GM23248 (cell line): ENCODE measurements at regions not wholly inside any gene's neighbourhood (a gene's known extent, or its start where the extent isn't known, plus 50 kb on each side); places are given as distances from the start of the nearest gene placed in this dataset.

Experiments used
- DNase-seq: peaks from one replicate; pipeline ENCODE4 v3.0.0-alpha.2; 2015
- H2AFZ ChIP-seq: fragments of 200-600 bp; sonication (generic); 2 replicates; pipeline ENCODE4 v1.6.1; 2016; ENCODE audit warnings: antibody characterized with exemption
- H3F3A ChIP-seq: fragments of 200-600 bp; sonication (generic); 2 replicates; pipeline ENCODE4 v1.6.1; 2016; ENCODE audit warnings: mild to moderate bottlenecking, antibody characterized with exemption, mixed run types; ENCODE audit not compliant: insufficient read depth
- H3K27ac ChIP-seq: fragments of 200-600 bp; sonication (generic); 2 replicates; pipeline ENCODE4 v1.5.1; 2016; ENCODE audit warnings: mild to moderate bottlenecking
- H3K27me3 ChIP-seq: fragments of 200-600 bp; sonication (generic); replicated peaks from 2 replicates; pipeline ENCODE4 v1.6.1; 2016; ENCODE audit warnings: mild to moderate bottlenecking; ENCODE audit not compliant: insufficient read depth
- H3K36me3 ChIP-seq: fragments of 200-600 bp; sonication (generic); 2 replicates; pipeline ENCODE4 v1.6.1; 2016; ENCODE audit warnings: low read depth, mild to moderate bottlenecking
- H3K4me1 ChIP-seq: fragments of 200-600 bp; sonication (generic); 2 replicates; pipeline ENCODE4 v1.6.1; 2016; ENCODE audit warnings: mild to moderate bottlenecking; ENCODE audit not compliant: insufficient read depth
- H3K4me2 ChIP-seq: fragments of 200-600 bp; sonication (generic); one replicate; pipeline ENCODE4 v1.6.1; 2016; ENCODE audit warnings: mild to moderate bottlenecking; ENCODE audit not compliant: unreplicated experiment
- H3K4me3 ChIP-seq: fragments of 200-600 bp; sonication (generic); 2 replicates; pipeline ENCODE4 v1.5.1; 2016; ENCODE audit warnings: mild to moderate bottlenecking
- H3K79me2 ChIP-seq: fragments of 200-600 bp; sonication (generic); 2 replicates; pipeline ENCODE4 v1.6.1; 2016; ENCODE audit warnings: mild to moderate bottlenecking; ENCODE audit not compliant: insufficient read depth
- H3K9ac ChIP-seq: fragments of 200-600 bp; sonication (generic); 2 replicates; pipeline ENCODE4 v1.6.1; 2016; ENCODE audit warnings: mild to moderate bottlenecking
- H3K9me2 ChIP-seq: fragments of 200-600 bp; sonication (generic); 2 replicates; pipeline ENCODE4 v1.6.1; 2016; ENCODE audit warnings: mixed run types, mild to moderate bottlenecking, moderate library complexity; ENCODE audit not compliant: insufficient read depth
- H3K9me3 ChIP-seq: fragments of 200-600 bp; sonication (generic); one replicate; pipeline ENCODE4 v1.6.1; 2017; ENCODE audit warnings: low read depth
- H4K20me1 ChIP-seq: fragments of 200-600 bp; sonication (generic); 2 replicates; pipeline ENCODE4 v1.6.0; 2016; ENCODE audit not compliant: insufficient read depth
- EZH2 ChIP-seq: fragments of 200-600 bp; sonication (generic); IDR thresholded peaks from 2 replicates; pipeline ENCODE4 v1.6.1; 2018; ENCODE audit warnings: antibody characterized with exemption, mild to moderate bottlenecking; ENCODE audit not compliant: insufficient read depth, poor library complexity, severe bottlenecking
- EZH2phosphoT487 ChIP-seq: fragments of 200-600 bp; sonication (generic); IDR thresholded peaks from 2 replicates; pipeline ENCODE4 v1.6.1; 2018; ENCODE audit warnings: antibody characterized with exemption, moderate library complexity, mild to moderate bottlenecking, low read depth; ENCODE audit not compliant: insufficient read depth
- WGBS, 2 experiments: methylation state at CpG; one replicate each; pipeline ENCODE4 v1.1.6; 2015 to 2017; ENCODE audit warnings: low lambda C conversion rate in 2 of 2, low coverage in 1 of 2; ENCODE audit errors: missing lambda C conversion rate in 2 of 2; 5-methylcytosine and 5-hydroxymethylcytosine counted together
- in situ Hi-C: fragments of 300-500 bp; cut with MboI; formaldehyde crosslinking; loops from 2 replicates; pipeline ENCODE4 v1.15.0; 2020

GRCh38 chr4:132085105-132085504, 1064.0 kb upstream of the PCDH10 start:
- Histone ChIP-seq H3K4me2 (no peak overlapping the region), H3K27me3 (no peaks in the 10 kb centered on the region), H3F3A (no peaks in the 10 kb centered on the region), H3K9me3 (no peaks in the 10 kb centered on the region), H3K9me2 (no peaks in the 10 kb centered on the region), H3K9ac (no peak overlapping the region), H2AFZ (no peak overlapping the region), H3K4me3 (no peak overlapping the region), H3K27ac (no peak overlapping the region), H4K20me1 (no peaks in the 10 kb centered on the region), H3K4me1 (no peaks in the 10 kb centered on the region), H3K79me2 (no peaks in the 10 kb centered on the region), H3K36me3 (no peaks in the 10 kb centered on the region)
- TF ChIP-seq EZH2phosphoT487: no peak
- TF ChIP-seq EZH2: no peak
- no peak for DNase-seq
- in situ Hi-C loops: no loop called here
- 24 to 26% methylated on average over 4 of the region's 4 CpGs for WGBS, 2 experiments

DNA sequence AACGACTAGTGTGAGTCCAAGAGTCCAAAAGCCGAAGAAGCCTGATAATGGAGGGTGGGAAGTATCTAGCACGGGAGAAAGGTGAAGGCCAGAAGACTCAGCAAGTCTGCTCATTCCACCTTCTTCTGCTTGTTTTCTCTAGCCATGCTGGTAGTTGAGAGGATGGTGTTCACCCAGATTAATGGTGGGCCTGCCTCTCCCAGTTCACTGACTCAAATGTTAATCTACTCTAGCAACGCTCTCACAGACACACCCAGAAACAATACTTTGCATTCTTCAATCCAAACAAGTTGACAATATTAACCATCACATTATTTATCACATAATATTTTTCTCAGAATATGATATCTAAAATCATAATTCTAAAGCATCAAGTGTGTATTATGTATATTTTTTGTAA, 1055.1 kb upstream of the PCDH10 start:
- Histone ChIP-seq H3K4me3 (no peak overlapping the region), H3K9me3 (no peaks in the 10 kb centered on the region), H4K20me1 (no peaks in the 10 kb centered on the region), H3K27ac (no peak overlapping the region), H3F3A (no peaks in the 10 kb centered on the region), H2AFZ (no peak overlapping the region), H3K79me2 (no peaks in the 10 kb centered on the region), H3K4me2 (no peak overlapping the region), H3K27me3 (no peaks in the 10 kb centered on the region), H3K9me2 (no peaks in the 10 kb centered on the region), H3K36me3 (no peaks in the 10 kb centered on the region), H3K9ac (no peak overlapping the region), H3K4me1 (no peaks in the 10 kb centered on the region)
- no peak for DNase-seq
- in situ Hi-C loops: no loop called here
- TF ChIP-seq EZH2phosphoT487 (no peak), EZH2 (no peak)
- WGBS, 2 experiments: 16 to 22% methylated on average over 4 of the region's 4 CpGs

DNA sequence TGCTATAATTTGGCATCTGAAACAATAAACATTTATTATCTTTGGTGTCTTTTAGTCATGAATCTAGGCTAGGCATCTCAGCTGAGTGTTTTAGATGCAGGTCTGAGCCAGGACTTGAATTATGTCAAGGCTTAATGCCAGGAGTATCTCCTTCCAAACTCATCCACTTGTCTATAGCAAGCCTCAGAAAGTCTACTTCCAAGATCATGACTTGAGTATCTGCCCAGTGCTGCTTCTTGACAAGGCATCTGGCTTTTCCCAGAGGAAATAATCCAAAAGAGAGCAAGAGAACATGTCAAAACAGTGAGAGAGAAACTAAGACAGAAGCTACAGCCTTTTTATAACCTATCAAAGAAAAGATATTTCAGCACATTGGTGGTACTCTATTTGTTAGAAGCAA, 1052.1 kb upstream of the PCDH10 start:
- no peaks in the 10 kb centered on the region for H3K9me2 ChIP-seq
- no peak overlapping the region for H3K4me3 ChIP-seq
- TF ChIP-seq EZH2: no peak
- no peak for TF ChIP-seq EZH2phosphoT487
- H3K4me2 ChIP-seq: no peak overlapping the region
- H3K36me3 ChIP-seq: no peaks in the 10 kb centered on the region
- H3K79me2 ChIP-seq: no peaks in the 10 kb centered on the region
- H3K4me1 ChIP-seq: no peaks in the 10 kb centered on the region
- no peaks in the 10 kb centered on the region for H3K9me3 ChIP-seq
- H3K9ac ChIP-seq: no peak overlapping the region
- no peak overlapping the region for H2AFZ ChIP-seq
- H4K20me1 ChIP-seq: no peaks in the 10 kb centered on the region
- DNase-seq: no peak
- in situ Hi-C loops: no loop called here
- H3F3A ChIP-seq: no peaks in the 10 kb centered on the region
- H3K27me3 ChIP-seq: no peaks in the 10 kb centered on the region
- H3K27ac ChIP-seq: no peak overlapping the region

DNA sequence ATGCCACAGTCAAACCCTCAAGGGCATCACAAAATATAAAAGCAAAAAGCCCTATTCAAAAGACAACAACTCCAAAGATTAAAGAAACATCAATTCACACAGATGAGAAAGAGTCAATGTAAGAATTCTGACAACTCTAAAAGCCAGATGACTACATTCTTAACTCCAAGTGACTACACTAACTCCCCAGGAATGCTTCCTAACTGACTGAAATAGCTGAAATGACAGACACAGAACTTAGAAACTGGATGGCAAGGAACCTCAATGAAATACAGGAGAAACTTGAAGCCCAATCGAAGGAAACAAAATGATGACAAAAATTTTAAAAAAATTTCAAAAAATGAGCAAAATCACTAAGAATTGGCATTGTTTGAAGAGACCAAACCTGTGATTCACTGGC, 1047.6 kb upstream of the PCDH10 start:
- Histone ChIP-seq H3K36me3 (no peaks in the 10 kb centered on the region), H3K4me2 (no peak overlapping the region), H3K9me2 (no peaks in the 10 kb centered on the region), H3K27ac (no peak overlapping the region), H4K20me1 (no peaks in the 10 kb centered on the region), H3K4me3 (no peak overlapping the region), H3K9ac (no peak overlapping the region), H3K4me1 (no peaks in the 10 kb centered on the region), H3K79me2 (no peaks in the 10 kb centered on the region), H3K9me3 (no peaks in the 10 kb centered on the region), H2AFZ (no peak overlapping the region), H3K27me3 (no peaks in the 10 kb centered on the region), H3F3A (no peaks in the 10 kb centered on the region)
- no peak for DNase-seq
- no peak for TF ChIP-seq EZH2
- no peak for TF ChIP-seq EZH2phosphoT487
- 10 to 19% methylated on average over 1 of the region's 1 CpG for WGBS, 2 experiments
- in situ Hi-C loops: no loop called here

DNA sequence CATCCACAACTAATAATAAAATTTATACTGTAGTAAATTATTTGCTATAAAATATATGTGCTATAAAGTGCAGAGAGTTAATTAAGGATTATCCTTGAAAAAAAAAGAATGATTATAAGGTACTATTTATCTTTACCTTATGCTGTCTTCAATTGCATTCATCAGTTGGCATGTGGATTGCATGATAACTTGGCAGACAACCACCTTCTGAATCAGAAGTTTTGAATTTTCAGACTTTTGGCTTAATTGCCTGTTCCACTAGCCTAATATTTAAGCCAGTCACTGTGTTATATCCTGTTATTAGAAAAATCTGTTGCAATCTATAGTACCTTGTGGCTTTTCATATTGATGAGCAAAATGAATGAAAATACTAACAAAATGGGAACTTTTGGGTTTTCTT, 1040.3 kb upstream of the PCDH10 start:
- Histone ChIP-seq H3K27me3 (no peaks in the 10 kb centered on the region), H3F3A (no peaks in the 10 kb centered on the region), H3K4me1 (no peaks in the 10 kb centered on the region), H3K4me2 (no peak overlapping the region), H3K36me3 (no peaks in the 10 kb centered on the region), H3K9ac (no peak overlapping the region), H3K9me2 (no peaks in the 10 kb centered on the region), H3K79me2 (no peaks in the 10 kb centered on the region), H3K4me3 (no peak overlapping the region), H3K9me3 (no peaks in the 10 kb centered on the region), H4K20me1 (no peaks in the 10 kb centered on the region), H2AFZ (no peak overlapping the region), H3K27ac (no peak overlapping the region)
- TF ChIP-seq EZH2phosphoT487 (no peak), EZH2 (no peak)
- in situ Hi-C loops: no loop called here
- peak; percentile 5 for DNase-seq
